ENCODE measurements at regions not wholly inside any gene's neighbourhood (a gene's known extent, or its start where the extent isn't known, plus 50 kb on each side); places are given as distances from the start of the nearest gene placed in this dataset.

GRCh38 chr12:66929121-66929520 is 250.2 kb upstream of the GRIP1 start:
- H3K36me3 ChIP-seq (ENCODE audit: insufficient read depth, low read length) = no peaks in the 10 kb centered on the region
- Mint-ChIP-seq H3K36me3 (ENCODE audit: low read depth) (no peaks in the 10 kb centered on the region), H3K9me3 (no peaks in the 10 kb centered on the region), H3K27ac (no peak overlapping the region), H3K4me1 (ENCODE audit: low read depth) (peaks cover 20% of the 10 kb centered on the region), H3K4me3 (no peak overlapping the region), H3K27me3 (no peaks in the 10 kb centered on the region)
- H3K9me3 ChIP-seq (ENCODE audit: control insufficient read depth in 1 of 2, insufficient read depth in 1 of 2, low read length in 2 of 2) = no peaks in the 10 kb centered on the region
- H3K27me3 ChIP-seq (ENCODE audit: control insufficient read depth in 1 of 2, insufficient read depth in 2 of 2, low read length in 2 of 2) = no peaks in the 10 kb centered on the region
- peak; percentile 73 for ATAC-seq (ENCODE audit: poor library complexity)
- no peak overlapping the region for H3K4me3 ChIP-seq (ENCODE audit: low read length)
- intact Hi-C loops (cut with DNase I, micrococcal nuclease) = no loop called here
- no peaks in the 10 kb centered on the region for H3K4me1 ChIP-seq (ENCODE audit: insufficient read depth, low read length)
- no peak overlapping the region for H3K27ac ChIP-seq (ENCODE audit: low read depth in 1 of 2, low read length in 2 of 2)
- CTCF ChIA-PET = no interaction called here
- POLR2A ChIA-PET = interaction anchor here (1.3 kb wide), 1 partner anchor 340 kb away, joined by 3 read pairs; no protein-coding TSS in a partner anchor
- no peak for TF ChIP-seq CTCF (IDR thresholded peaks at IDR 0.05)
- DNase-seq = peak in 2 of 14 experiments; percentile 47 to 56

- no peaks in the 10 kb centered on the region for H3K36me3 Mint-ChIP-seq (ENCODE audit: low read depth)
- POLR2A ChIA-PET = no interaction called here
- peaks cover 13% of the 10 kb centered on the region for H3K4me1 Mint-ChIP-seq (ENCODE audit: low read depth)
- no peaks in the 10 kb centered on the region for H3K27me3 Mint-ChIP-seq
- no peaks in the 10 kb centered on the region for H3K27me3 ChIP-seq (ENCODE audit: control insufficient read depth in 1 of 2, insufficient read depth in 2 of 2, low read length in 2 of 2)
- intact Hi-C loops (cut with DNase I, micrococcal nuclease) = no loop called here
- no peaks in the 10 kb centered on the region for H3K36me3 ChIP-seq (ENCODE audit: insufficient read depth, low read length)
- DNase-seq (no peak), ATAC-seq (ENCODE audit: poor library complexity) (no peak)
- no peaks in the 10 kb centered on the region for H3K9me3 Mint-ChIP-seq
- H3K9me3 ChIP-seq (ENCODE audit: control insufficient read depth in 1 of 2, insufficient read depth in 1 of 2, low read length in 2 of 2) = no peaks in the 10 kb centered on the region
- H3K4me3 ChIP-seq (ENCODE audit: low read length) = no peak overlapping the region
- CTCF ChIA-PET = no interaction called here
- no peak overlapping the region for H3K4me3 Mint-ChIP-seq
- no peak overlapping the region for H3K27ac Mint-ChIP-seq
- H3K4me1 ChIP-seq (ENCODE audit: insufficient read depth, low read length) = no peaks in the 10 kb centered on the region
- no peak overlapping the region for H3K27ac ChIP-seq (ENCODE audit: low read depth in 1 of 2, low read length in 2 of 2)
- no peak for TF ChIP-seq CTCF (IDR thresholded peaks at IDR 0.05)
Observed at GRCh38 chr12:66931091-66931490, 252.2 kb upstream of the GRIP1 start.

GRCh38 chr12:66932126-66932525 is 253.2 kb upstream of the GRIP1 start:
- Mint-ChIP-seq H3K4me1 (ENCODE audit: low read depth) (peaks cover 13% of the 10 kb centered on the region), H3K4me3 (no peak overlapping the region), H3K27ac (no peak overlapping the region), H3K9me3 (no peaks in the 10 kb centered on the region), H3K36me3 (ENCODE audit: low read depth) (no peaks in the 10 kb centered on the region), H3K27me3 (no peaks in the 10 kb centered on the region)
- intact Hi-C loops (cut with DNase I, micrococcal nuclease) = no loop called here
- Histone ChIP-seq H3K36me3 (ENCODE audit: insufficient read depth, low read length) (no peaks in the 10 kb centered on the region), H3K27me3 (ENCODE audit: control insufficient read depth in 1 of 2, insufficient read depth in 2 of 2, low read length in 2 of 2) (no peaks in the 10 kb centered on the region), H3K27ac (ENCODE audit: low read depth in 1 of 2, low read length in 2 of 2) (no peak overlapping the region), H3K9me3 (ENCODE audit: control insufficient read depth in 1 of 2, insufficient read depth in 1 of 2, low read length in 2 of 2) (no peaks in the 10 kb centered on the region), H3K4me3 (ENCODE audit: low read length) (no peak overlapping the region), H3K4me1 (ENCODE audit: insufficient read depth, low read length) (no peaks in the 10 kb centered on the region)
- no peak for TF ChIP-seq CTCF (IDR thresholded peaks at IDR 0.05)
- POLR2A ChIA-PET = no interaction called here
- CTCF ChIA-PET = no interaction called here
- ATAC-seq (ENCODE audit: poor library complexity) = no peak
- no peak for DNase-seq
